DOHH2 (cell line): ENCODE measurements at regions not wholly inside any gene's neighbourhood (a gene's known extent, or its start where the extent isn't known, plus 50 kb on each side); places are given as distances from the start of the nearest gene placed in this dataset.

Experiments used
- CTCF ChIP-seq: fragments of 200-600 bp; sonication (generic); IDR thresholded peaks from one replicate; pipeline ENCODE4 v1.5.1; 2014; ENCODE audit warnings: antibody characterized with exemption, mild to moderate bottlenecking, low read depth, low read length; ENCODE audit not compliant: poor library complexity, severe bottlenecking
- EZH2phosphoT487 ChIP-seq: fragments of 200-600 bp; sonication (generic); IDR thresholded peaks from 2 replicates; pipeline ENCODE4 v1.6.1; 2017; ENCODE audit warnings: borderline replicate concordance, mild to moderate bottlenecking, antibody characterized with exemption, low read length, moderate library complexity, mixed read lengths

GRCh38 chr4:34679228-34679627 lies 1565.1 kb downstream of the ARAP2 start:
- TF ChIP-seq CTCF (no peak), EZH2phosphoT487 (no peak)
